Natural killer cell (primary cell): ENCODE measurements at regions not wholly inside any gene's neighbourhood (a gene's known extent, or its start where the extent isn't known, plus 50 kb on each side); places are given as distances from the start of the nearest gene placed in this dataset.
A peak's percentile ranks its signal among the peaks of the same experiment; 100 is the strongest.

Source experiments
- ATAC-seq, 3 donors: fragments of 150-1000 bp in 2 of 3; fragments of 200-7000 bp in 1 of 3; cut with Tn5 transposase; 1 replicate in 1 of 3; 2 replicates in 2 of 3; pipeline ENCODE4 v1.10.0; 2021; ENCODE audit warnings: mild to moderate bottlenecking in 2 of 3, moderate library complexity in 2 of 3
- DNase-seq, 2 donors: peaks; one replicate each; pipeline versions ENCODE4 v3.0.0 to v3.0.0-alpha.2; 2013 to 2021; ENCODE audit warnings: mixed read lengths in 1 of 2
- H3K27ac ChIP-seq: one replicate; pipeline ENCODE4 v1.5.1; 2013; ENCODE audit warnings: mild to moderate bottlenecking, low read length
- H3K27me3 ChIP-seq: one replicate; pipeline ENCODE4 v1.6.1; 2013; ENCODE audit warnings: low read length; ENCODE audit not compliant: control insufficient read depth, insufficient read depth
- H3K36me3 ChIP-seq: one replicate; pipeline ENCODE4 v1.6.1; 2013; ENCODE audit warnings: low read length; ENCODE audit not compliant: control insufficient read depth, insufficient read depth
- H3K4me1 ChIP-seq: one replicate; pipeline ENCODE4 v1.6.1; 2013; ENCODE audit warnings: low read length; ENCODE audit not compliant: control insufficient read depth, insufficient read depth
- H3K4me3 ChIP-seq: one replicate; pipeline ENCODE4 v1.5.1; 2013; ENCODE audit warnings: low read length
- H3K9me3 ChIP-seq: one replicate; pipeline ENCODE4 v1.6.1; 2013; ENCODE audit warnings: low read length; ENCODE audit not compliant: control insufficient read depth, insufficient read depth
- H3K27ac Mint-ChIP-seq, 2 donors: one replicate each; pipeline ENCODE4 v1.8.0; 2022; ENCODE audit warnings: mild to moderate bottlenecking in 2 of 2, mixed read lengths in 2 of 2, moderate library complexity in 1 of 2
- H3K27me3 Mint-ChIP-seq, 2 donors: one replicate each; pipeline ENCODE4 v1.8.0; 2022; ENCODE audit warnings: low read depth in 2 of 2, mixed read lengths in 2 of 2
- H3K36me3 Mint-ChIP-seq: one replicate; pipeline ENCODE4 v1.8.0; 2022; ENCODE audit warnings: mixed read lengths
- H3K4me1 Mint-ChIP-seq, 2 donors: one replicate each; pipeline ENCODE4 v1.8.0; 2022; ENCODE audit warnings: mixed read lengths in 2 of 2
- H3K4me3 Mint-ChIP-seq: one replicate; pipeline ENCODE4 v1.8.0; 2022; ENCODE audit warnings: mild to moderate bottlenecking, moderate library complexity, mixed read lengths
- H3K9me3 Mint-ChIP-seq, 2 donors: one replicate each; pipeline ENCODE4 v1.8.0; 2022; ENCODE audit warnings: mixed read lengths in 2 of 2
- WGBS: methylation state at CpG from one replicate; pipeline ENCODE4 v1.1.7; 2013; ENCODE audit warnings: missing lambda C conversion rate; ENCODE audit not compliant: insufficient coverage; 5-methylcytosine and 5-hydroxymethylcytosine counted together
- intact Hi-C: fragments of 100-400 bp; cut with micrococcal nuclease; formaldehyde crosslinking; loops from one replicate; pipeline ENCODE4 v1.14.2; 2022
- TF ChIP-seq, protein P1 (sequence below): fragments of 200-600 bp; IDR thresholded peaks from one replicate; pipeline ENCODE4 v1.8.0; 2022; ENCODE audit warnings: antibody characterized with exemption

DNA sequence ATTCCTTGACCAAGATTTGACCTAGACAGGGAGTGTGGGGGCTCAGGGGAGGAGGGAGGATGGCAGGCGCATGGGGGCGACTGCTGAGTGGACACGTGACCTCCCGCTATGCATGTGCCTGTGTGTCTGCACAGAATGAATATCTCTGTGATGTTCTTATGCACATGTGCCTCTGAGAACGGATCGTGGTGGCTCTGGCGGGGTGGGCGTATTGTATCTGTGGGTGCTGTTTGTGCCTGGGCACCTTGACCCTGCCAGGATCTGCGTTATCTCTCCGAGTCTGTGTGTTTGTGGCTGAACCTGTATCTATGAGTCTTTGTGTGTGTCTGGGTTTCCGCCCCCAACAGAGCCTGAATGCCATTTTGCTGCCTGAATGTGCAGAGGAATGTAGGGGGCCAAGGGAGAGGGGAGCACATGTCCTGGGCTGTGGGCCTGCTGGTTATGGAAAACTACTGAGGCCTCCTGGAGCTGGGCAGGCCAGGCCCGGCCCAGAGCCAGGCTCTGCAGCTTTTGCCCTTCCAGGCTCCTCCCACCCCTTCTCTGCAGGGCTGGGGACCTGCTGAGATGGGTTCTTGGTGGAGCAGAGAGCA, 102.5 kb downstream of the EBNA1BP2 start:
- Histone ChIP-seq H3K4me3 (no peak overlapping the region), H3K36me3 (no peaks in the 10 kb centered on the region), H3K4me1 (peaks cover 19% of the 10 kb centered on the region), H3K27me3 (no peaks in the 10 kb centered on the region), H3K27ac (no peak overlapping the region), H3K9me3 (no peaks in the 10 kb centered on the region)
- intact Hi-C loops, result no loop called here
- H3K36me3 Mint-ChIP-seq, result no peaks in the 10 kb centered on the region
- no peak for DNase-seq
- H3K4me1 Mint-ChIP-seq, result peaks cover 10 to 34% of the 10 kb centered on the region in 2 donors
- no peak overlapping the region for H3K4me3 Mint-ChIP-seq
- WGBS, result 95% methylated on average over 11 of the region's 12 CpGs
- TF ChIP-seq, protein P1, sequence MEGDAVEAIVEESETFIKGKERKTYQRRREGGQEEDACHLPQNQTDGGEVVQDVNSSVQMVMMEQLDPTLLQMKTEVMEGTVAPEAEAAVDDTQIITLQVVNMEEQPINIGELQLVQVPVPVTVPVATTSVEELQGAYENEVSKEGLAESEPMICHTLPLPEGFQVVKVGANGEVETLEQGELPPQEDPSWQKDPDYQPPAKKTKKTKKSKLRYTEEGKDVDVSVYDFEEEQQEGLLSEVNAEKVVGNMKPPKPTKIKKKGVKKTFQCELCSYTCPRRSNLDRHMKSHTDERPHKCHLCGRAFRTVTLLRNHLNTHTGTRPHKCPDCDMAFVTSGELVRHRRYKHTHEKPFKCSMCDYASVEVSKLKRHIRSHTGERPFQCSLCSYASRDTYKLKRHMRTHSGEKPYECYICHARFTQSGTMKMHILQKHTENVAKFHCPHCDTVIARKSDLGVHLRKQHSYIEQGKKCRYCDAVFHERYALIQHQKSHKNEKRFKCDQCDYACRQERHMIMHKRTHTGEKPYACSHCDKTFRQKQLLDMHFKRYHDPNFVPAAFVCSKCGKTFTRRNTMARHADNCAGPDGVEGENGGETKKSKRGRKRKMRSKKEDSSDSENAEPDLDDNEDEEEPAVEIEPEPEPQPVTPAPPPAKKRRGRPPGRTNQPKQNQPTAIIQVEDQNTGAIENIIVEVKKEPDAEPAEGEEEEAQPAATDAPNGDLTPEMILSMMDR, result no peak
- H3K9me3 Mint-ChIP-seq, result no peaks in the 10 kb centered on the region
- H3K27me3 Mint-ChIP-seq, result no peaks in the 10 kb centered on the region
- no peak overlapping the region for H3K27ac Mint-ChIP-seq
- no peak for ATAC-seq

DNA sequence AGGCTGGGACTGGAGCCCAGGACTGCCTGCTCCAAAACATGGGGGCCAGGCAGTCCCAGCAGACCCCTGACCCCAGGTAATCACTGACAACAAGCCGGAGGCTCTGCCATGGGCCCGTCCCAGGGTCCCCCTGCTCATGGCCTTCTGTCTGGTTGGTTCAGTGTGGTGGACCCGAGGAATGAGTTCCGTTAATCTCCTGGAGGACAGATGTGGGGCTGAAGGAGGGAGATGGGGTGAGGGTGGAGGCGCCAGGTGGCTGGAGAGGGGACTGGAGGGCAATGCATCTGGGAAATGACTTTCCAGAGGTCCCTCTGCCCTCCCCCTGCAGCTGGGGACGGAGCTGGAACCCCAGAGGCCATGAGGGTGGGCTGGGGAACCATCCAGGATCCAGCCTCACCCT, 103.2 kb downstream of the EBNA1BP2 start:
- intact Hi-C loops, result no loop called here
- H3K36me3 Mint-ChIP-seq, result no peaks in the 10 kb centered on the region
- H3K4me3 ChIP-seq, result no peak overlapping the region
- H3K9me3 ChIP-seq, result no peaks in the 10 kb centered on the region
- peaks cover 10 to 34% of the 10 kb centered on the region in 2 donors for H3K4me1 Mint-ChIP-seq
- TF ChIP-seq, protein P1, result no peak
- ATAC-seq (no peak), DNase-seq (no peak)
- no peak overlapping the region for H3K4me3 Mint-ChIP-seq
- H3K27ac Mint-ChIP-seq, result peak overlapping the region in 1 of 2 donors; percentile 66
- no peaks in the 10 kb centered on the region for H3K9me3 Mint-ChIP-seq
- no peaks in the 10 kb centered on the region for H3K27me3 ChIP-seq
- H3K27ac ChIP-seq, result no peak overlapping the region
- H3K4me1 ChIP-seq, result peaks cover 19% of the 10 kb centered on the region
- no peaks in the 10 kb centered on the region for H3K27me3 Mint-ChIP-seq
- no peaks in the 10 kb centered on the region for H3K36me3 ChIP-seq
- WGBS, result 98% methylated on average over 6 of the region's 6 CpGs

DNA sequence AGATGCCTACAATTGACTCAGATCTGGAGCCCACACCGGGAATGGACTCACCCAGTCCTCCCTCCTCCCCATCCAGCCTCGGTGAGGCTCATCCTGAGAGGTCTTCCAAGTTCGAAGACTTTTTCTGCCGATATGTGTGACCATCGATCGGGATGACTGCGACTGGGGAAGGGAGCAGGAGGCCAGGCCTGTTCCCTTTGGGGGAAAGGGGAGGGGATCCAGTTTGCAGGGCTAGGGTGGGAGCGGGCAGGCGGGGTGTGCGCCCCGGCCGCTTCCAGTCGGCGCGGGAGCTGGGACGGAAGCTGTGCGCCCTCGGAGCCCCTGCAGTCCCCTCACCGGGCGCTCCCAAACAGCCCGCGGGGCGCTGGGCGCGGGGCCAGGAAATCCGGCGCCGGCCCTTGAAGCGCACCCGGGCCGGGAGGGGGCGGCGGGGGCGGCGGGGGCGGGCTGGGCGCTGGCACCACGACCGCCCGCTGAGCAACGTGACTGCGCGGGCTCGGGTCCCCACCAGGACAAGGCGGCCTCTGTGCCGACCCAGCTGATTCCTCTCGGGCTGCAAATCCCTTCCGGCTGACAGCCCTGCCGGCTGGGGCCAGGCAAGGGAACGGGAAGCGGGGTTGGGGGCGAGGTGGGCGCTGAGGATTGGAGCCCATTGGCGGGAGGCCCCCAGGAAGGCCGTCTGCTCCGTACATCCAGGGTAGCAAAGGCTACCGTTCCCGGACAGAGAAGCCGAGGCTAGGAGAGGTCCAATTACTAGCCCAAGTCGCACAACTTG, 103.9 kb downstream of the EBNA1BP2 start:
- Mint-ChIP-seq H3K36me3 (no peaks in the 10 kb centered on the region), H3K27me3 (no peaks in the 10 kb centered on the region), H3K27ac (peak overlapping the region in 1 of 2 donors; percentile 66), H3K4me3 (peak overlapping the region; percentile 82), H3K4me1 (peaks cover 6 to 31% of the 10 kb centered on the region in 2 donors), H3K9me3 (no peaks in the 10 kb centered on the region)
- peak; percentile 33 to 73 (median 72) for ATAC-seq
- TF ChIP-seq, protein P1, result no peak
- Histone ChIP-seq H3K4me3 (peak overlapping the region; percentile 20), H3K9me3 (no peaks in the 10 kb centered on the region), H3K36me3 (no peaks in the 10 kb centered on the region), H3K4me1 (peaks cover 15% of the 10 kb centered on the region), H3K27me3 (no peaks in the 10 kb centered on the region), H3K27ac (no peak overlapping the region)
- peak in 1 of 2 donors; percentile 39 for DNase-seq
- 7% methylated on average over 60 of the region's 60 CpGs for WGBS
- intact Hi-C loops, result no loop called here
